SK-N-SH (cell line): ENCODE measurements at regions not wholly inside any gene's neighbourhood (a gene's known extent, or its start where the extent isn't known, plus 50 kb on each side); places are given as distances from the start of the nearest gene placed in this dataset.
"Not testable (repeated sequence)": the region's sequence is repeated elsewhere in the genome, so short reads cannot be mapped to it uniquely, and the experiment has no call there.

ENCODE experiments used
- GABPA ChIP-seq: IDR thresholded peaks from 2 replicates; pipeline ENCODE4 v1.4.0; 2012; ENCODE audit warnings: low read depth, mild to moderate bottlenecking
- POLR2AphosphoS5 ChIP-seq: IDR thresholded peaks from 2 replicates; pipeline ENCODE4 v1.6.1; 2012; ENCODE audit warnings: low read depth, low read length
- TF ChIP-seq, protein P1 (sequence below): IDR thresholded peaks from 2 replicates; pipeline ENCODE4; 2012
- TF ChIP-seq, protein P2 (sequence below): fragments of 200-600 bp; sonication (generic); IDR thresholded peaks from 2 replicates; pipeline ENCODE4 v1.6.1; 2017; ENCODE audit warnings: antibody characterized with exemption, mild to moderate bottlenecking, moderate library complexity

DNA sequence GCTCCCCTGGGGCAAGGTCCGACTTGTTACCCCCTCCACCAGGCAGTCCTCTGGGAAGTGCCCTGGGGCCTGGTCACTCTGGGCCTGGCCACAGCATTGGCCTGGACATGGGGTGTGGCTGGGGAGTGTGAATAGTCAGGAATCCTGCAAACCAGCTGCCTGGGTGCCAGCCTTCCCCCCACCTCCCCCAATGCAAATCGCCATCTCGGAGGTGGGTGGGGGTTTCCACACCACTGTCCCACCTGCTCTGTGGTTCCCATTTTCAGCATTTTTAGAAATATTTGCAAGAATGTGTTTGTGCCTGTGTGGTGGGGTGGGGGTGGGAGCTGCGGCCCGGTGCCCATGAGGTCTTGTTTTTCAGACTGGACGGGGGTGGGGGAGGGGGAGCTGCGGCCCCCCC is 159.7 kb downstream of the TMEM121 start:
- TF ChIP-seq, protein P1, sequence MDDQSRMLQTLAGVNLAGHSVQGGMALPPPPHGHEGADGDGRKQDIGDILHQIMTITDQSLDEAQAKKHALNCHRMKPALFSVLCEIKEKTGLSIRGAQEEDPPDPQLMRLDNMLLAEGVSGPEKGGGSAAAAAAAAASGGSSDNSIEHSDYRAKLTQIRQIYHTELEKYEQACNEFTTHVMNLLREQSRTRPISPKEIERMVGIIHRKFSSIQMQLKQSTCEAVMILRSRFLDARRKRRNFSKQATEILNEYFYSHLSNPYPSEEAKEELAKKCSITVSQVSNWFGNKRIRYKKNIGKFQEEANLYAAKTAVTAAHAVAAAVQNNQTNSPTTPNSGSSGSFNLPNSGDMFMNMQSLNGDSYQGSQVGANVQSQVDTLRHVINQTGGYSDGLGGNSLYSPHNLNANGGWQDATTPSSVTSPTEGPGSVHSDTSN = not testable (repeated sequence)
- TF ChIP-seq, protein P2, sequence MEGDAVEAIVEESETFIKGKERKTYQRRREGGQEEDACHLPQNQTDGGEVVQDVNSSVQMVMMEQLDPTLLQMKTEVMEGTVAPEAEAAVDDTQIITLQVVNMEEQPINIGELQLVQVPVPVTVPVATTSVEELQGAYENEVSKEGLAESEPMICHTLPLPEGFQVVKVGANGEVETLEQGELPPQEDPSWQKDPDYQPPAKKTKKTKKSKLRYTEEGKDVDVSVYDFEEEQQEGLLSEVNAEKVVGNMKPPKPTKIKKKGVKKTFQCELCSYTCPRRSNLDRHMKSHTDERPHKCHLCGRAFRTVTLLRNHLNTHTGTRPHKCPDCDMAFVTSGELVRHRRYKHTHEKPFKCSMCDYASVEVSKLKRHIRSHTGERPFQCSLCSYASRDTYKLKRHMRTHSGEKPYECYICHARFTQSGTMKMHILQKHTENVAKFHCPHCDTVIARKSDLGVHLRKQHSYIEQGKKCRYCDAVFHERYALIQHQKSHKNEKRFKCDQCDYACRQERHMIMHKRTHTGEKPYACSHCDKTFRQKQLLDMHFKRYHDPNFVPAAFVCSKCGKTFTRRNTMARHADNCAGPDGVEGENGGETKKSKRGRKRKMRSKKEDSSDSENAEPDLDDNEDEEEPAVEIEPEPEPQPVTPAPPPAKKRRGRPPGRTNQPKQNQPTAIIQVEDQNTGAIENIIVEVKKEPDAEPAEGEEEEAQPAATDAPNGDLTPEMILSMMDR = not testable (repeated sequence)
- TF ChIP-seq GABPA, POLR2AphosphoS5: not testable (repeated sequence)
